Suppressor macrophage (primary cell): ENCODE measurements at regions not wholly inside any gene's neighbourhood (a gene's known extent, or its start where the extent isn't known, plus 50 kb on each side); places are given as distances from the start of the nearest gene placed in this dataset.

Experiments
- DNase-seq, 4 experiments: peaks; one replicate each; pipeline ENCODE4 v3.0.0-alpha.2; 2020 to 2022

DNA sequence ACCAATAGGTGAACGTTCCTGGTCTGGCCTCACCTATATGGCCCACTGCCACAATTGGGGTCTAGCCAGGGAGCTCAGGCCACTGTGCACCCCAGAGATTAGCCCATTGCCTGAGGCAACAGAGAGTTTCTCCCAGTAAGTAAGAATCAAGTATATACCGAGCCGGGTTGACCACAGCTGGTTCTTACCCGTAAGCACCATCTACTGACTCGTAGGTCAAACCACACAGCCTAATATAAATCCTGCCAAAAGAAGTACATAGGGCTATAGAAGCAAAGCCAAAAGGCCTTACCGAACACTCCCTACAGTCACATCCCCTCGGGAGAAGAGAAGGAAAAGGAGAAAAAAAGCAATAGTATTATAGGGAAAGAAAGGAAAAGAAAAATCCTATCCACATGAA lies 463.6 kb upstream of the GJE1 start:
- DNase-seq = no peak

DNA sequence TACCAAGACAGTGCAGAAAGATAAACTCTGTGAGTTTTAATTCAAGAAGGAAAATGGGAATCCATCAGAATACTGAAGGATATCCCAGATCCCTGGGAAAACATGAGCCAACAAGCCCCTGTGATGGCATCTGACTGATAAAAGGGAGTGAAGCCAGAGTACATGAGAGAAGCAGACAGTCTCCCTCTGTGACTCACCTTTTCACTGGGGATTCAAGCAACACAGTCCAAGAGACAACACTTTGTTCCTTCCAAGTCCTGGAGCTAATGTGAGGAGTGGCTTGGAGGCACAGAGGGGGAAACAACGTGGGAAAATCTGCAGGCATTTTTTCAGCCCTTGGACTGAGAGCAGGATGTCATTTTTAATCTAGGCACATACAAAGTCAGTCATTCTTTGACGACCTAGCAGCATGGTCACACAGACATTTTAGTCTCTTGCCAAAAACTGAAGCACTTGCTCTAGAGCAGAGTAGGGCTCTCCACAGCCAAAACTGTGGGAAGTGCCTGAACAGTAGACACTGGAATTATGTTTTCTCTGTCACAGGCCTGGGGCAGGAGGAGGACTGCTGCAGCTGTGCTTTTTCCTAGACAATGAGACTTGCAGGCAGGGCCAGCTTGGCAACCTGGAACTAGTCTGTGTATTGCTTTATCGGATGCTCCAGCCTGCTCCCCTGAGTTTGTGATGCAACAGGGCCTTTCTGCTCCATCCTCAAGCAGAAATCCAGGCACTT lies 465.0 kb upstream of the GJE1 start:
- no peak for DNase-seq

DNA sequence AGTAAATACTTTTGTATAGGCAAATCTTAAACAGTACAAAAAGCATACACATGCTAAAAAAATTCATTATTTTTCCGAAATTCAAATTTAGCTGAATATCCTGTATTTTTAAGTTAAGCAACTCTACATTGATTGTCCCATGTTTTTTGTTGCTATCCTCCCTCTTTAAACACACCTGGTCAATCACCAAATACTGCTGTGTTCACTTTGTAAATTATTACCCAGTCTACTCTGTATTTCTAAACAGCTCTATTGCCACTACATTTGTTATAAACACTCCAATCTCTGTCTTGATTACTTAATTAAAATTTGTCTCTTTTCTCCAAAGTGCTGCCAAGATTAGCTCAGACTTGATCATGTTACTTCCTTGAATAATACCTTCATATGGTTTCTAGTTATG lies 466.5 kb upstream of the GJE1 start:
- DNase-seq = no peak

DNA sequence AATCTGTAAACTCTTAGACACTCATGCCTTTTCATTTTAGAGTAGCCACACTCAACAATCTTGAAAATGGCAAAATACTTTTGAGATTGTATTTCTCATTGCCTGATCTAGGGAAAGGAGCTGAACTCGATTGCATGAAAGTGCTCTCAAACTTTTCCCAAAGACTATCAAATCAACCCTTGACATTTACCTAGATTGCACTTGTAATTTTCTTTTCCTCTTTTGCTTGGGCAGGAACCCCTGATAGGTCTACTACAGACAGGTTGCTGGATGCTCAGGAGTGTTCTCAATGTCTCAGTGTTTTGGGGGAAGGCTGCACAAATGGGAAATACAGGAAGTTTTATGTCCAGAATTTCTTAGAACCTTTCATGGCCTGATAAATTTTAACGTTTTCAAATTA lies 468.0 kb upstream of the GJE1 start:
- DNase-seq = no peak

DNA sequence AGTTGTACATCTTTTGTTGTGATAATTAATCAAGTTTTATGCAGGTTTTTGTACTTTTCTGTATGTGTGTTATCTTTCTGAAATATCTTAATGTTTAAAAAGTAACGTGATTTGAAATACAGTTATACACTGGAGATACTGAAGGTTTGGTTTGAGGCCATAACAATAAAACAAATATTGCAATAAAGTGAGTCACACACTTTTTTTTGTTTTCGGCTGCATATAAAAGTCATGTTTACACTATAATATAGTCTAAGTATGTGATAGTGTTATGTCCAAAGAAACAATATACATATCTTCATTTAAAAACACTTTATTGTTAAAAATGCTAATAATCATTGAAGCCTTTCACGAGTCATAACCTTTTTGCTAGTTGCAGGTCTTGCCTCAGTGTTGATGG lies 473.1 kb upstream of the GJE1 start:
- no peak for DNase-seq

DNA sequence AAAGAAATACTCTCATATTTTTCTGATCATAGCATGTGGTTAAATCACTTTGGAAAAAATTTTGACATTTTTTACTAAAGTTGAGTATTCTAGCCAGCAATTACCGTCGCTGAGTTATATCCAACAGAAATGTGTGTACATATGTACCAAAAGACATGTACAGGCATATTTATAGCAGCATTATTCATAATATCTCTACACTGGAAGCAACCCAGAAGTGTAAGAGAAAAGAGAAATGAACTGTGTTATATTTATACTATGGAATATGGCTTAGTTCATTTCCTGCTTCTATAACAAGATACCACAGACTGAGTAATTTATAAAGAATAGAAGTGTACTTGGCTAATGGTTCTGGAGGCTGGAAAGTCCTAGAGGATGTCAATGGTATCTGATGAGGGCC lies 474.0 kb upstream of the GJE1 start:
- no peak for DNase-seq

DNA sequence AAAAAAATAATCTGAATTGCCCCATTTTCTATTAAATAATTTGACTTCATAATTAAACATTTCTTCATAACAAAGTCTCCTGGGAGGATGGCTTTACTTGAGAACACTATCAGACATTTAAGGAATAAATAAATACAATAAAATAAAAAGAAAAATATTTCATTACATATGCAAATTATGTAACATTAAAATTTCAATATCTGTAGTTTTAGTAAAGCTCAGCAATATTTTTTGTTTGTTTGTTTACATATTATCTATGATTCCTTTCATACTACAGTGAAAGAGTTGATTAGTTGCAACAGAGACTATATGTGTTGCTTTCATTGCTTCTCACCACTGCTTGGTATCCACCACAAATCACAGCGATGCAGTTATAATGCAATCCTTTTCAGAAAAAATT lies 474.9 kb upstream of the GJE1 start:
- DNase-seq = no peak

DNA sequence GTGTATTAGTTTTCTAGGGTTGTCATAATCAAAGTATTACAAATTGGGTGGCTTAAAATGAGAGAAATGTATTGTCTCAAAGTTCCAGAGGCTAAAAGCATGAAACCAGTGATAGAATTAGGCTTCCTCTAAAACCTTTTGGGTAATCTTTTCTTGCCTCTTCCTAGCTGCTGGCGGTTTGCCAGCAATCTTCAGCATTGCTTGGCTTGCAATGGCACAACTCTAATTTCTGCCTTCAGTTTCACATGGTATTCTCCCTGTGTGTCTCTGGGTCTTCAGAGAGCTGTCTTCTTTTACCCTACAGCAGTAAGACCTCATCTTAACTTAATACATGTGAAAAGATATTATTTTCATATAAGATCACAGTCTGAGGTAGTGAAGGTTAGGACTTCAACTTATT lies 479.1 kb upstream of the GJE1 start:
- peak in 2 of 4 experiments; percentile 2 to 12 for DNase-seq

DNA sequence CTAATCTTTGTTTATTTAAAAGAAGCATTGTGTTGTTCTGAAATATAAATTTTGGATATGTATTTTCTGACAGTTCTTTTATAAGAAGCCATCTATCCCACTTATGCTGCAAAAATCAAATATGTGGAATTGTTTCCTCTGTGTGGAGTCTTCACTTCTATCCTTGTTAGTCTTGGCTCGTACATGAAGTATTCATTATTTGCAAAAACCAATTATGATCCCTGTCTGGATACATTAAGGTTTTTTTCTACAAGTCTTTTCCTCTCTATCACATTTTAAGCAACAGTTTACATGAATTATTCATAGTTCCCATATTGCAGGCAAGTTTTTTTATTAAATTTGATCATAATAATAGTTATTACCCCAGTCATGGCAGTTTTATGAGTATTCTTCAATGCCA lies 490.8 kb upstream of the GJE1 start:
- no peak for DNase-seq

DNA sequence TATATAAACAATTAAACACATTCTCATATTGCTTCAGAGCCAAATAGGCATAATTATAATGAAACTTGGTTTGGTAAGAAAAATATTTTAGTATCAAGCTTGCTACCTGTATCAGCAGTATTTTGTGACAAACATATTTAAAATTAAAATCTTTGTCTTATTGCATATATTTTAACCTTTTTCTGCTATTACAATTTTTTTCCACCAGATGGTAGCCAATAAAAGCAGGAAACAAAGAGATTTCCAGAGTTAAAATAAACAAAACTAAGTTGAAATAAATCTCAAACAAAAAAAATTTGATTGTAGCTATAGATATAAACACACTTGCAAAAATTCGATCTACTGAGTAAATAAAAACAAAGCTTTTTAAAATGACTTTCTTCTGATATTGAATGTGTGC lies 491.3 kb upstream of the GJE1 start:
- DNase-seq = no peak

DNA sequence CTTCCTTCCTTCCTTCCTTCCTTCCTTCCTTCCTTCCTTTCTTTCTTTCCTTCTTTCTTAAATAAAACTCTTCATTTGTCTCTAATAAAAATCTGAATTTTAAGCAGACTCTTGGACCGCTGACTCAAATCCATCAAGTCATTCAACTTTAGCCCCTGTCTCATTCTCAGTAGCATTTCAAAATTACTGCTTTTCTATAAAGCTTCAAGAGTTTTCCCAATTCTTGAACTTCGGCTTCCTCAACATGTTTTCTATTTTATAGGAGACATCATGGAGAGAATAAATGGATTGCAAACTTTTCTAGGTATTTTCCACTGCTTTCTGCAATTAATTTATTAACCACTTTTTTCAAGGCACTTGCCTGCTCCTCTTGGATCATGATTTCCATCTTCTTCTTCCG lies 497.1 kb upstream of the GJE1 start:
- DNase-seq = no peak

DNA sequence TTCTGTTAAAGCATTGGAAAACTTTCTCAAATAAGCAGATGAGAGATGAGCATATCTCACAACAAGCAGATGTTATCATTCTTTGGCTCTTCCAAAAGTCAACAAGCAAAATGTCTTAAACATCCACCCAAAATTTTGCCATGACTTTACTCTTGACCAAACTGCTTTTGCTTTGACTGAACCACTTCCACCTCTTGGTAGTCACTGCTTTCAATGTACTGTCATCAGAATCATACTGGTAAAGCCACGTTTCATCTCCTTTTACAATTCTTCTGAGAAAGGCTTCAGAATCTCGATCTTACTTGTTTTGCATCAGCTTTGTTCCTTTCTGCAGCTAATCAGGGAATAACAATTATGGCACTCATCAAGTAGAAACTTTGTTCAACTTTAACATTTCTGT lies 498.5 kb upstream of the GJE1 start:
- DNase-seq = no peak

DNA sequence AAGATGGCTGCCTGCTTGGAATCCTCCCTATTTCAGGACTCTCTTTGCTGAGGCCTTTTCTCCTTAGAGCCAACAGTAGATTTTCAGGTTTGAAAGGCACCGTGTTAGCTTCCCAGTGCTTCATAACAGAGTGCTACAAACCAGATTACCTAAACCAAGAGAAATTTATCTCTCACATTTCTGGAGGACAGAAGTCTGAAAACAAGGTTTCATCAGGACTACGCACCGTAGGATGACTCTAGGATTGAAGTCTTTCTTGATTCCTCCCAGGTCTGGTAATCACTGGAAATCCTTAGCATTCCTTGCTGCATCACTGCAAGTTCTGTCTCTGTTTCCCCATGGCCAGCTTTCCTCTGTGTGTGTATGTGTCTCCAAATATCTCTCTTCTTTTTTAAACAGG lies 508.4 kb upstream of the GJE1 start:
- no peak for DNase-seq

DNA sequence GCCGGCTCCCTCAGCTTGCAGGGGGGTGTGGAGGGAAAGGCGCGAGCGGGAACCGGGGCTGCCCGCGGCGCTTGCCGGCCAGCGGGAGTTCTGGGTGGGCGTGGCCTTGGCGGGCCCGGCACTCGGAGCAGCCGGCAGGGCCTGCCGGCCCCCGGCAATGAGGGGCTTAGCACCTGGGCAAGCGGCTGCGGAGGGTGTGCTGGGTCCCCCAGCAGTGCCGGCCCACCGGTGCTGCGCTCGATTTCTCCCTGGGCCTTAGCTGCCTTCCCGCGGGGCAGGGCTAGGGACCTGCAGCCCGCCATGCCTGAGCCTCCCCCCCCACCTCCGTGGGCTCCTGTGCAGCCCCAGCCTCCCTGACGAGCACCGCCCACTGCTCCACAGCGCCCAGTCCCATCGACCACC lies 514.5 kb upstream of the GJE1 start:
- DNase-seq = no peak

DNA sequence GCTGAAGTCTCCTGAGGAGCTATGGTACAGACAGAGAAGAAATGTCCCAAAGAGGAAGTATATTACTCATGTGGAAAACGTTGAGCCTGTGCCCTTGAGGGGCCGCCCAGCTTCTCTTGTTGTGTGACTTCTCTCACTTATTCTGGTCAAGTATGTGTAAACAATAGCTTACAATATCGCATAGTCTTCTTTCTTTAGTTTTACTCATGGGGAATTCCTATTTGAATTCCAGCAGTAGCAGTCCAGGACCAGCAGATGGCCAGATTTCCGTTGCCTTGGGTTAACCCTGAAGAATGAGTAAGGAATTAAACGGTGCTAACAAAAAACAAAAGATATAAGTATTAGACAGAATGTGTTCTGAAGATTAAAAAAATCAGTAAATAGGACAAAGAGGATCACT lies 522.0 kb upstream of the GJE1 start:
- no peak for DNase-seq

DNA sequence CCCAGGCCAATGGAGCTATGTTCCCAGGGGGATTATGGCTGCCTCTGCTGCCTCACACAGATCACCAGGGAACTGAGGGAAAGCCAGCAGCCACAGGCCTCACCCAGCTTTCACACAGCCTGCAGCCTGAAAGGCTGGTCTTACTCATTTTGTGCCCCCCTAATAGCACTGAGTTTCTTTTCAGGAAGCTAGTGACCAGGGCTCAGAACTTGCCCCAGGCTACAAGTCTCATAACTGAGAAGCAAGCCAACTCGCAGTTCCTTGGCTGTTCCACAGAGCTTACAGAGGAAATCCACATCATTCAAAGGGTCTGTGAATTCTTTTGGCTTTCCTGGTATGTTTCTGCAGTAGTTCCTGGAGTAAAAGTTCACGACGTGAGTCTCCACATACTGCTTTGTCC lies 524.8 kb upstream of the GJE1 start:
- no peak for DNase-seq

DNA sequence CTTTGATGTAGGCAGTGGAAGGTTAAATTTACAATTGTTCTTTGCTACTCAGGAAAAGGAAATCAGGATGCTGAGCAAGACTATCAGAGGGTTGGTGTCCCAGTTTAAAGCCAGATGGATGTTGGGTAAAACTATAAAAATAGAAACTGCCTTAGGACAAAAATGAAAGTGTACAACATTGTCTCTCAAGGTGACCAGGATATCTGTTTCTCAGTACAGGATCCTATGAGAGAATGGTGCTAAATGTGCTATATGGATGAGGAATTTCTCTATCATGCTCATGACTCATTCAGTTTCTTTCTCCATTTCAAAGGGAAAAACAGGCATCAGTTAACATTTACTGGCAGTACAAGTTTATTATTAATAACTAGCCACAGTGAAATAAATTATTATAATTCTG lies 534.2 kb upstream of the GJE1 start:
- DNase-seq = no peak

DNA sequence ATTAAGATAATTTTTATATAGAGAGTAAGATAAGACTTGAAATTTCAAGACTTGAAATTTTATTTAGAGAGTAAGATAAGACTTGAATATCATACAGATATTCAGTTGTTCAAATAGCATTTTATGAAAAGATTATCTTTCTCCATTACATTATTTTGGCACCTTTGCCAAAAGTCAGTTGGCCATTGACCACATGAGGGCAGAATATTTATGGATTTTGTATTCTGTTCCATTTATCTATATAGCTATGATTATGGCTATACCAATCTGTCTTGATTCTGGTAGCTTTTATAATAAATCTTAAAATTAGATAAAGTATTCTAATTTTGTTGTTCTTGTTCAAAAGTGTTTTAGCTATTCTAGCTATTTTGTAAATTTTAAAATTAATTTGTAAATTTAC lies 537.9 kb upstream of the GJE1 start:
- DNase-seq = no peak

DNA sequence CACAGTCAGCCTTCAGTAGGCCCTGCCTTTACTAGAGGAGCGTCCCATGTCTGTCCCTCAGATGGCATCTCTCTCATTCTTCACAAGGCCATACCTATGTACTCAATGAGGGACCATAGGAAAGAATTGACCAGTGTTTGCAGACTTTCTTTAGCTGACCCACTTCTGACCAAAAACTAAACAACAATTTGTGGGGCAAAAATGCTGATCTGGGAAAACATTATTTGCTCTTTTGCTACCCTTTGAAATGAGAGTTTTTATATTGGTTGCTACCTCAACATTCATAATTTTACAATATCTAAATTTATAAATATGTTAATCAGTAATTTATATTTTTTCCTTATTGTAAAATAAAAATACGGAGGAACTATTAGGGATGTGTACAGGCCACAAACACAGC lies 539.4 kb upstream of the GJE1 start:
- no peak for DNase-seq

DNA sequence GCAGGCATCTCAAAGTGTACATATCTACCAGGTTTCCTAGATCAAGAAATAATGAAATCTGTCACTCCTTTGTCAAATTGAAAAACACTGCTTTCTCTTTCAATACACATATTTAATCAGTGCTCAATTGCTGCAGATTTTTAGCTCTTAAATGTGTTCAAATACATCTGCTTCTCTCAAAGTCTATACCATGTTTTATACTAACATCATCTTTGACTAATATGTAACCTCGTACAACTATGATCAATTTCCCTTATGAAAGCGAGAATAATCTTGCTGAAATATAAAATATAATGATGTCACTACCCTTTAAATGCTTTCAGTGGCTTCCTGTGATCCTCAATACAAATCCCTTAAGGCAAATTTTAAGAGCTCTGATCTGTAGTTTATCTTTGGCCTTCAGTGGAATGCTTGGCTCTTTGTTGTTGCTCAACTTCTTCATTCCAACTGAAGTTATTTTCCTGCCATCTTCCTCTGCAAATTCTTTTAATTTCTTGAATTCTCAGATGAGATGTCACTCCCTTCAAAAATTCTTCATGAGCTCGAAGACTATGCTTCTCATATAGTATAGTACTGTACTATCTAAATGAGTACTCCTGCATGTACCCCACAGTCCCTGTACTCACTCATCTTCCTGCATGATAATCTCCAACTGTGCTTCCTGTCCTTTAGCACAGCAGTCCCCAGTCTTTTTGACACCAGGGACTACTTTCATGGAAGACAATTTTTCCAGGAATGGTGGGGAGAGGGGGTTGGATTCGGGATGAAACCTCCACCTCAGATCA lies 545.1 kb upstream of the GJE1 start:
- no peak for DNase-seq

DNA sequence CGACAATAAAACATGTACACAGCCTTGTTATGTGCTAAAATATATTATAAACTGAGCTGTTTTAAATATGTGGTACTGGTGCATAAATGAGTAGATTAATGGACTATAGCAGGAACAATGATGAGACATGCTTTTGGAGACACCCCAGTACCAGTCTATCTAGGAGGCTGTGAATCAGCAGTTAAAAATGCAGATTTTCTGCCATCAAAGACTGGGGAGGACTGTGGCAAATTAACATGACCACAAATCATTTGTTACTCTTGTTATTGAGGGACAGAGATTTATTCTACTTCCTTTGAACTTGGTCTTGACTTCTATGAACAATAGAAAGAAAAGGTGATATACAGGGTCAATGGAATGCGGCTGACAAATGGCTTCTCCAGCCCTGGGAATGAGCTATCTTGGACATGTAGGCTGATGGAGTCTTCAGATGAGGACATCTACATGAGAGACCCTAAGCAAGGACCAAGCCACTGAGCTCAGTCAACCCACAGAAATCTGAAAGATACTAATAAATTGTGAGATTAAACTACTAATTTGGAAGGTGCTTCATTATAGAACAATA lies 551.7 kb upstream of the GJE1 start:
- DNase-seq = no peak

DNA sequence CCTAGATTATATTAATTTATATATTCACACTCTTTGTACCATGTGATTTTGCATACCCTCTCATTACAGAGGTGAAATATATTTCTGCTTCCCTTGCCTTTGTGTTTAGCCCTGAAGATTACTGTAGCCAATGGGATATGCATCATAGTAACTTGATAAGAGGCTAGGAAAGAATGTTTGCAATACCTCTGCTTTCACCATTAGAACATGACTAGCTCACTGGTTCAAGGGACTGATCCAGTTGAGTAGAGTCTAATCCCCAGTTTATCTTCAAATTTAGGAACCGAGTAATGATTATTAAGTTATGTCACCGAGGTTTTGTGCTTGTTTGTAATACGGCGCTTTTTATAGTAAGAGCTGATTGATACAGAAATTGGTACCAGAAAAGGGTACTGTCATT lies 552.6 kb upstream of the GJE1 start:
- DNase-seq = no peak

DNA sequence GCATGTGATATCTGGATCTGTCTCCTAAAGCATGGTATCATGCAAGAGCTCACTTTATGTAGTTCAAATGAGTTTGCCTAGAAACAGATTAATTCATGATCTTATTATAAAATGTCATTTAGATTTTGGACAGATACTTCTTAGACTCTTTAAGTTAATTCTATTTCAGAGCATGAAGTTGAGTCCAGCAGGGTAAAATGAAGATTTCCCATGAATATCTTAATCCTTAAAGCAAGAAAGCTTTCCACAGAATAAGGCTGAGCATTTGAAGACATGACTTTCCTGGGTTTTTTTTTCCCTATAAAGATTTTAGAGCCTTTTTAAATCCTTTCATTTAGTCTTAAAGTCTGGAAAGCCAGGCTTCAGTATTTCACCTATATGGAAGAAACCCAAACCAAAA lies 556.0 kb upstream of the GJE1 start:
- DNase-seq = no peak
